Neural progenitor cell (in vitro differentiated cells): ENCODE measurements at regions not wholly inside any gene's neighbourhood (a gene's known extent, or its start where the extent isn't known, plus 50 kb on each side); places are given as distances from the start of the nearest gene placed in this dataset.

Experiments
- EZH2phosphoT487 ChIP-seq: fragments of 200-600 bp; sonication (generic); IDR thresholded peaks from 2 replicates; pipeline ENCODE4 v1.6.1; 2017; ENCODE audit warnings: antibody characterized with exemption
- TF ChIP-seq, protein P1 (sequence below): fragments of 200-600 bp; sonication (generic); IDR thresholded peaks from 2 replicates; pipeline ENCODE4 v1.5.1; 2017; ENCODE audit warnings: antibody characterized with exemption, mild to moderate bottlenecking

DNA sequence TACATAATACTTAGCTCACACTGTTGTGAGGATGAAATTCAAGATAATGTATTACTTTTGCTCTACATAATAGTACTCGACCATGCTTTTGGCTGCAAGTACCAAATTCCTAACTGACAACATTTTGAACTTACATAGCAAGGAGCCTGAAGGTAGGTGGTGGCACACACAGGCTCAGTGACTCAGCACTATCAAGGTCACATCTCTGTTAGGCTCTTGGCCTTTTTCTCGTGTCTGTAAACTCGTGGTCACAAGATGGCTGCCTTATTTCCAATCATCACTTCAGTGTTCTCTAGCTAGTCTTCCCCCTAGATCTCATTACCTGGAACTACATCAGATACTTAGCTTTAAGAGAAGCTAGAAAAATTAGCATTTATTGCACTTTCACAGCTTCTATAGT is 61.4 kb upstream of the ABCB5 start:
- TF ChIP-seq EZH2phosphoT487: no peak
- TF ChIP-seq, protein P1, sequence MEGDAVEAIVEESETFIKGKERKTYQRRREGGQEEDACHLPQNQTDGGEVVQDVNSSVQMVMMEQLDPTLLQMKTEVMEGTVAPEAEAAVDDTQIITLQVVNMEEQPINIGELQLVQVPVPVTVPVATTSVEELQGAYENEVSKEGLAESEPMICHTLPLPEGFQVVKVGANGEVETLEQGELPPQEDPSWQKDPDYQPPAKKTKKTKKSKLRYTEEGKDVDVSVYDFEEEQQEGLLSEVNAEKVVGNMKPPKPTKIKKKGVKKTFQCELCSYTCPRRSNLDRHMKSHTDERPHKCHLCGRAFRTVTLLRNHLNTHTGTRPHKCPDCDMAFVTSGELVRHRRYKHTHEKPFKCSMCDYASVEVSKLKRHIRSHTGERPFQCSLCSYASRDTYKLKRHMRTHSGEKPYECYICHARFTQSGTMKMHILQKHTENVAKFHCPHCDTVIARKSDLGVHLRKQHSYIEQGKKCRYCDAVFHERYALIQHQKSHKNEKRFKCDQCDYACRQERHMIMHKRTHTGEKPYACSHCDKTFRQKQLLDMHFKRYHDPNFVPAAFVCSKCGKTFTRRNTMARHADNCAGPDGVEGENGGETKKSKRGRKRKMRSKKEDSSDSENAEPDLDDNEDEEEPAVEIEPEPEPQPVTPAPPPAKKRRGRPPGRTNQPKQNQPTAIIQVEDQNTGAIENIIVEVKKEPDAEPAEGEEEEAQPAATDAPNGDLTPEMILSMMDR: no peak
